Loucy (cell line): ENCODE measurements at regions not wholly inside any gene's neighbourhood (a gene's known extent, or its start where the extent isn't known, plus 50 kb on each side); places are given as distances from the start of the nearest gene placed in this dataset.

Experiments
- CTCF ChIP-seq: fragments of 200-600 bp; sonication (generic); conservative IDR thresholded peaks from 2 replicates; pipeline ENCODE4 v1.5.1; 2014; ENCODE audit warnings: mild to moderate bottlenecking, antibody characterized with exemption, low read length
- EZH2phosphoT487 ChIP-seq: fragments of 200-600 bp; IDR thresholded peaks from 2 replicates; pipeline ENCODE4 v1.6.1; 2018; ENCODE audit warnings: antibody characterized with exemption, mild to moderate bottlenecking, moderate library complexity, borderline replicate concordance

- TF ChIP-seq CTCF, result no peak
- no peak for TF ChIP-seq EZH2phosphoT487
Observed at GRCh38 chr2:188045016-188045415, 246.7 kb upstream of the GULP1 start.
